H9 (cell line): ENCODE measurements at regions not wholly inside any gene's neighbourhood (a gene's known extent, or its start where the extent isn't known, plus 50 kb on each side); places are given as distances from the start of the nearest gene placed in this dataset.

Source experiments
- DNase-seq: peaks from one replicate; pipeline ENCODE4 v3.0.0-alpha.2; 2017
- H2AFZ ChIP-seq: one replicate; pipeline ENCODE4 v1.6.1; 2013; ENCODE audit warnings: mild to moderate bottlenecking, low read length, control low read depth, moderate library complexity
- H2AK5ac ChIP-seq: 2 replicates; pipeline ENCODE4 v1.6.1; 2013; ENCODE audit warnings: low read length, control low read depth, mixed read lengths; ENCODE audit not compliant: insufficient read length
- H2BK120ac ChIP-seq: one replicate; pipeline ENCODE4 v1.6.1; 2013; ENCODE audit warnings: low read depth, mild to moderate bottlenecking, low read length, control low read depth, inconsistent platforms; ENCODE audit not compliant: poor library complexity, severe bottlenecking
- H2BK12ac ChIP-seq: 2 replicates; pipeline ENCODE4 v1.6.1; 2013; ENCODE audit warnings: low read length, control low read depth, mixed read lengths, low read depth; ENCODE audit not compliant: insufficient read length
- H2BK15ac ChIP-seq: 2 replicates; pipeline ENCODE4 v1.6.1; 2013; ENCODE audit warnings: low read depth, low read length, control low read depth
- H2BK20ac ChIP-seq: one replicate; pipeline ENCODE4 v1.6.1; 2013; ENCODE audit warnings: low read depth, mild to moderate bottlenecking, low read length, control low read depth, inconsistent platforms; ENCODE audit not compliant: poor library complexity, severe bottlenecking
- H2BK5ac ChIP-seq: 2 replicates; pipeline ENCODE4 v1.6.1; 2013; ENCODE audit warnings: low read length, control low read depth, mixed read lengths; ENCODE audit not compliant: insufficient read length
- H3K14ac ChIP-seq: 2 replicates; pipeline ENCODE4 v1.6.1; 2013; ENCODE audit warnings: low read length, control low read depth; ENCODE audit not compliant: insufficient read depth
- H3K18ac ChIP-seq: 2 replicates; pipeline ENCODE4 v1.6.1; 2013; ENCODE audit warnings: low read depth, mild to moderate bottlenecking, mixed read lengths, low read length, control low read depth; ENCODE audit not compliant: insufficient read length
- H3K23ac ChIP-seq: 2 replicates; pipeline ENCODE4 v1.6.1; 2013; ENCODE audit warnings: low read length, control low read depth, mixed read lengths, low read depth; ENCODE audit not compliant: insufficient read length
- H3K23me2 ChIP-seq: 2 replicates; pipeline ENCODE4 v1.6.1; 2013; ENCODE audit warnings: low read depth, mild to moderate bottlenecking, mixed read lengths, low read length, control low read depth; ENCODE audit not compliant: insufficient read length, poor library complexity, severe bottlenecking
- H3K27ac ChIP-seq: 2 replicates; pipeline ENCODE4 v1.5.1; 2013; ENCODE audit warnings: low read length, control low read depth, mixed read lengths, low read depth; ENCODE audit not compliant: insufficient read length
- H3K27me3 ChIP-seq: 2 replicates; pipeline ENCODE4 v1.6.1; 2013; ENCODE audit warnings: low read length, control low read depth, inconsistent platforms; ENCODE audit not compliant: insufficient read depth
- H3K4ac ChIP-seq: 2 replicates; pipeline ENCODE4 v1.6.1; 2013; ENCODE audit warnings: low read depth, mild to moderate bottlenecking, control low read depth, inconsistent platforms, low read length, moderate library complexity
- H3K4me1 ChIP-seq: 2 replicates; pipeline ENCODE4 v1.6.1; 2013; ENCODE audit warnings: low read length, control low read depth, inconsistent platforms; ENCODE audit not compliant: insufficient read depth
- H3K4me2 ChIP-seq: 2 replicates; pipeline ENCODE4 v1.6.1; 2013; ENCODE audit warnings: low read length, control low read depth, mixed read lengths; ENCODE audit not compliant: insufficient read length, insufficient read depth
- H3K56ac ChIP-seq: 2 replicates; pipeline ENCODE4 v1.6.1; 2013; ENCODE audit warnings: low read depth, mild to moderate bottlenecking, mixed read lengths, low read length, control low read depth; ENCODE audit not compliant: insufficient read length
- H3K79me1 ChIP-seq: 2 replicates; pipeline ENCODE4 v1.6.1; 2013; ENCODE audit warnings: low read depth, mild to moderate bottlenecking, moderate library complexity, low read length, control low read depth, inconsistent platforms; ENCODE audit not compliant: insufficient read depth, poor library complexity, severe bottlenecking
- H3K79me2 ChIP-seq: 2 replicates; pipeline ENCODE4 v1.6.1; 2013; ENCODE audit warnings: low read length, control low read depth, inconsistent platforms; ENCODE audit not compliant: insufficient read depth
- H3K9ac ChIP-seq: 2 replicates; pipeline ENCODE4 v1.6.1; 2013; ENCODE audit warnings: low read length, control low read depth, mixed read lengths; ENCODE audit not compliant: insufficient read length; ENCODE audit errors: extremely low read depth
- H3K9me3 ChIP-seq: one replicate; pipeline ENCODE4 v1.6.1; 2013; ENCODE audit warnings: low read depth, low read length, inconsistent platforms; ENCODE audit not compliant: control insufficient read depth
- H3T11ph ChIP-seq: one replicate; pipeline ENCODE4 v1.6.1; 2013; ENCODE audit warnings: mild to moderate bottlenecking, low read length, control low read depth, inconsistent platforms
- H4K20me1 ChIP-seq: one replicate; pipeline ENCODE4 v1.6.1; 2013; ENCODE audit not compliant: control insufficient read depth, insufficient read length, insufficient read depth
- H4K5ac ChIP-seq: 2 replicates; pipeline ENCODE4 v1.6.1; 2013; ENCODE audit warnings: low read depth, mild to moderate bottlenecking, mixed read lengths, low read length, control low read depth; ENCODE audit not compliant: insufficient read length
- H4K8ac ChIP-seq: replicated peaks from 2 replicates; pipeline ENCODE4 v1.6.1; 2013; ENCODE audit warnings: low read length, control low read depth, mixed read lengths, low read depth; ENCODE audit not compliant: insufficient read length
- H4K91ac ChIP-seq: 2 replicates; pipeline ENCODE4 v1.6.1; 2013; ENCODE audit warnings: low read depth, mild to moderate bottlenecking, moderate library complexity, mixed read lengths, low read length, control low read depth; ENCODE audit not compliant: insufficient read length
- H3K27ac Mint-ChIP-seq, 3 experiments: 2 replicates in 2 of 3; 3 replicates in 1 of 3; pipeline ENCODE4 v1.8.0; 2020 to 2021; ENCODE audit warnings: mixed read lengths in 3 of 3, mild to moderate bottlenecking in 1 of 3, moderate library complexity in 1 of 3
- H3K27me3 Mint-ChIP-seq: 2 replicates; pipeline ENCODE4 v1.8.0; 2021; ENCODE audit warnings: low read depth, mild to moderate bottlenecking, moderate library complexity, mixed read lengths
- H3K36me3 Mint-ChIP-seq, 3 experiments: 2 replicates in 2 of 3; 3 replicates in 1 of 3; pipeline ENCODE4 v1.8.0; 2020 to 2021; ENCODE audit warnings: low read depth in 3 of 3, mixed read lengths in 3 of 3; ENCODE audit not compliant: insufficient read depth in 1 of 3
- H3K4me1 Mint-ChIP-seq, 2 experiments: 2 replicates each; pipeline ENCODE4 v1.8.0; 2020; ENCODE audit warnings: mixed read lengths in 2 of 2
- H3K4me3 Mint-ChIP-seq, 2 experiments: 2 replicates in 1 of 2; 3 replicates in 1 of 2; pipeline ENCODE4 v1.8.0; 2020 to 2021; ENCODE audit warnings: mild to moderate bottlenecking in 2 of 2, mixed read lengths in 2 of 2, moderate library complexity in 1 of 2
- H3K9me3 Mint-ChIP-seq, 2 experiments: 2 replicates in 1 of 2; 3 replicates in 1 of 2; pipeline ENCODE4 v1.8.0; 2020; ENCODE audit warnings: mild to moderate bottlenecking in 2 of 2, mixed read lengths in 2 of 2, moderate library complexity in 1 of 2
- WGBS: extraction: QIAGEN DNeasy Blood & Tissue Kit; methylation state at CpG from one replicate; pipeline ENCODE4 v1.1.7; 2013; ENCODE audit warnings: missing lambda C conversion rate, low lambda C conversion rate, mixed read lengths; ENCODE audit not compliant: insufficient read length; ENCODE audit errors: extremely low coverage; 5-methylcytosine and 5-hydroxymethylcytosine counted together
- TF ChIP-seq, protein P1 (sequence below): fragments of 200-600 bp; sonication (generic); conservative IDR thresholded peaks from 3 replicates; pipeline ENCODE4 v1.8.0; 2021; ENCODE audit warnings: antibody characterized with exemption, mild to moderate bottlenecking

DNA sequence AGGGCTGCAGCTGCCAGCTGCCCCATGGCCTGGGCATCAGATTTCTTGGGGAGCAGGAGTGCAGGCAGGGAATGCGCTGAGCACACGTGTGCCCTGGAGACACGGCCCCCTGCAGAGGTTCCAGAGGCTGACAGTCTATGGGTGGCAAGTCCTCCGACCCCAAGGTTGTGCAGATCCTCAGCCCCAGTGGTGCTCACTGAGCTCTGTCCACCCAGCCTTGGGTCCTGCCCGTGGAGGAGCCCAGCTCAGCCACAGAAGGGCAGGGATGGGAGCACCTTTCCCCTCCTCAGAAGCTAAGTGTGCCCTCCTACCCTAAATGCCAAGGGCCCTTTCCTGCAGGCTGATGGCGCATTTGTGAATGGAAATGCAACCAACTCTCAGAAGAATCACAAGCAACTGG, 341.0 kb downstream of the IRX2 start:
- Mint-ChIP-seq H3K27me3 (no peaks in the 10 kb centered on the region; the same call in 1 of the 2 replicates), H3K4me1 (no peaks in the 10 kb centered on the region), H3K36me3 (no peaks in the 10 kb centered on the region), H3K4me3 (no peak overlapping the region), H3K27ac (no peak overlapping the region), H3K9me3 (0 out of 5 replicates have a peak, but pooled peaks cover 0 to 2% of the 10 kb centered on the region in 2 experiments)
- H3K4ac ChIP-seq: no peak overlapping the region
- no peaks in the 10 kb centered on the region for H3K23me2 ChIP-seq
- H2BK120ac ChIP-seq: no peak overlapping the region
- H4K5ac ChIP-seq: no peak overlapping the region
- H3K79me2 ChIP-seq: no peaks in the 10 kb centered on the region
- no peak for DNase-seq
- no peak overlapping the region for H2AFZ ChIP-seq
- no peak overlapping the region for H3K4me2 ChIP-seq
- H3K27me3 ChIP-seq: no peaks in the 10 kb centered on the region
- no peak overlapping the region for H3K27ac ChIP-seq
- H3K18ac ChIP-seq: no peak overlapping the region
- no peak overlapping the region for H4K91ac ChIP-seq
- no peaks in the 10 kb centered on the region for H3K79me1 ChIP-seq
- no peak overlapping the region for H2AK5ac ChIP-seq
- TF ChIP-seq, protein P1, sequence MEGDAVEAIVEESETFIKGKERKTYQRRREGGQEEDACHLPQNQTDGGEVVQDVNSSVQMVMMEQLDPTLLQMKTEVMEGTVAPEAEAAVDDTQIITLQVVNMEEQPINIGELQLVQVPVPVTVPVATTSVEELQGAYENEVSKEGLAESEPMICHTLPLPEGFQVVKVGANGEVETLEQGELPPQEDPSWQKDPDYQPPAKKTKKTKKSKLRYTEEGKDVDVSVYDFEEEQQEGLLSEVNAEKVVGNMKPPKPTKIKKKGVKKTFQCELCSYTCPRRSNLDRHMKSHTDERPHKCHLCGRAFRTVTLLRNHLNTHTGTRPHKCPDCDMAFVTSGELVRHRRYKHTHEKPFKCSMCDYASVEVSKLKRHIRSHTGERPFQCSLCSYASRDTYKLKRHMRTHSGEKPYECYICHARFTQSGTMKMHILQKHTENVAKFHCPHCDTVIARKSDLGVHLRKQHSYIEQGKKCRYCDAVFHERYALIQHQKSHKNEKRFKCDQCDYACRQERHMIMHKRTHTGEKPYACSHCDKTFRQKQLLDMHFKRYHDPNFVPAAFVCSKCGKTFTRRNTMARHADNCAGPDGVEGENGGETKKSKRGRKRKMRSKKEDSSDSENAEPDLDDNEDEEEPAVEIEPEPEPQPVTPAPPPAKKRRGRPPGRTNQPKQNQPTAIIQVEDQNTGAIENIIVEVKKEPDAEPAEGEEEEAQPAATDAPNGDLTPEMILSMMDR: no peak
- H3K56ac ChIP-seq: no peak overlapping the region
- H3K9me3 ChIP-seq: no peaks in the 10 kb centered on the region
- no peak overlapping the region for H2BK12ac ChIP-seq
- no peaks in the 10 kb centered on the region for H3K4me1 ChIP-seq
- H3K23ac ChIP-seq: no peak overlapping the region
- H2BK5ac ChIP-seq: no peak overlapping the region
- no peak overlapping the region for H4K8ac ChIP-seq
- no peak overlapping the region for H2BK15ac ChIP-seq
- H3T11ph ChIP-seq: no peak overlapping the region
- no peak overlapping the region for H2BK20ac ChIP-seq
- H3K14ac ChIP-seq: no peak overlapping the region
- WGBS: no CpG with 5 or more reads among the region's 6 CpGs
- no peak overlapping the region for H3K9ac ChIP-seq
- H4K20me1 ChIP-seq: no peaks in the 10 kb centered on the region
